GM19372 (cell line): ENCODE measurements at regions not wholly inside any gene's neighbourhood (a gene's known extent, or its start where the extent isn't known, plus 50 kb on each side); places are given as distances from the start of the nearest gene placed in this dataset.
A peak's percentile ranks its signal among the peaks of the same experiment; 100 is the strongest.

Source experiments
- ATAC-seq: cut with Tn5 transposase; IDR thresholded peaks from one replicate; pipeline ENCODE4 v1.9.1; 2021; ENCODE audit warnings: mild to moderate bottlenecking, low read depth, moderate library complexity; ENCODE audit not compliant: unreplicated experiment

DNA sequence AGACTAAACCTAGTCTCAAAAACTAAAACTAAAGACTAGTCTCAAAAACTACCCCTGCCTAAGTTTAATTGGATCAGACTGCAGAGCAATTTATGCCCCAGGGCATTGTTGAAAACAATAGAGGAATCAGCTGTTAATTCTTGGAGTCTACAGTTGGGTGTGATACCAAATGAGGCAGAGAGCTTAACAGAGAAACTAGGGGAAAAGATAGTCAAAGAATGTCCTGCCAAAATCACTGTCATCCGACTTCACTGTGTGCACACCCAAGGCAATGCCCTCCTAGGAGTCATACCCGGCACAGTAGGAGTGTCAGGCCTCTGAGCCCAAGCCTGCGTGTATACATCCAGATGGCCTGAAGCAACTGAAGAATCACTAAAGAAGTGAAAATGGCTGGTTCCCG, 90.5 kb upstream of the TOMM7 start:
- ATAC-seq: no peak

DNA sequence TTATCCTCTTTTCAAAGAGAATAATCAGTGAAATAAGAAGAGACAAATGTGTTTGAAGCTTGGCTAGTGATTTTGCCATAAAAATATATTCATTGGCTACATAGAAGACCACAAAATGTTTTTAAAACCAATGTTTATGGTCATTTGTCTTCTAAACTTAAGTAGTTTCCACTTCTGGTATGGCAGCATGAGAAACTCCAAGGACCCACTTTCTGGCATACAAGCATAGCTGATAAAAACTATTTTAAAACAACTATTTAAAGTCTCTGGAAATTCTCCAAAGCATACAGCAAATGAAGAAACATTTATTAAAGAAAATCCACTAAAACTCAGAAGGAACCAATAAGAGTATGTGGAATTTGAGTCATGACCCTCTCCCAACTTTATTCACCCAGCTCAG, 89.2 kb upstream of the TOMM7 start:
- no peak for ATAC-seq

DNA sequence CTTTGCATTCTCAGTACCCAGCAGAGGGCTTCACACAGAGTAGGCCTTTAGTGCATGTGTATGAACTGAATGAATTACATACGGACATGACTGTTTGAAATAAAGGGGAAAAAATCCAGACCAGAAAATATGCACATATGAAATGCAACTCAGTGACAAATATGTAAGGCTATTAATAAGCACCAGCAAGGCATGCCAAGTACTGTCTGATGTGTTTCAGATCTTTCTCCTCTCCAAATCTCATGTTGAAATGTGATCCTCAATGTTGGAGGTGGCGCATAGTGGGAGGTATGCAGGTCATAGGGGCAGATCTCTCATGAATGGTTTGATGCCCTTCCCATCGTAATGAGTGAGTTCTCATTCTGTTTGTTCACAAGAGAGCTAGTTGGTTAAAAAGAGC, 87.3 kb upstream of the TOMM7 start:
- ATAC-seq: no peak

DNA sequence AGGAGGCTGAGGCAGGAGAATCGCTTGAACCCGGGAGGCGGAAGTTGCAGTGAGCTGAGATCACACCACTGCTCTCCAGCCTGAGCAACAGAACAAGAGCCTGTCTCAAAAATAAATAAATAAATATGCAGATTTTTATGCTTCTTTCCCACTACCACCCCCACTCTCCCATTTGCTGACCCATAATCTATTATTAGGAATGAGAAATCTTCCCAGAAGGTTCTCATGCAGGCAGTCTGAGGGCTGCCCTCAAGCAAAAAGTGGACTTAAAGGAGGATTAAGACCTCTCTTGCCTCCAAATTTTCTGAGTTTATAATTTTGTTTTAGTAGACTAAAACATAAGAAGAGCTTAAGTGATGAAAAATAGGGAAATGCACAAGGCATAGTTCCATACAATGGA, 85.2 kb upstream of the TOMM7 start:
- ATAC-seq: no peak

DNA sequence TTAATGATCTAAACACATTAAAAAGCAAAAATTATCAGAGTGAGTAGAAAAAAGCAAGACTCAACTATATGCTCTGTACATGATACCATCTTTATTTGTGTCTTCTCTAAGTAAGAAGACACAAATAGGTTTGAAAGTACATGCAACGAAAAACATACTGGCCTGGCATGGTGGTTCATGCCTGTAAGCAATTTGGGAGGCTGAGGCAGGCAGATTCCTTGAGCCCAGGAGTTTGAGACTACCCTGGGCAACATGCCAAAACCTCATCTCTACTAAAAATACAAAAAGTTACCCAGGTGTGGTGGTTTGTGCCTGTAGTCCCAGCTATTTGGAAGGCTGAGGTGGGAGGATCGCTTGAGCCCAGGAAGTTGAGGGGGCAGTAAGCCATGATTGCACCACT, 78.1 kb upstream of the TOMM7 start:
- ATAC-seq: no peak

DNA sequence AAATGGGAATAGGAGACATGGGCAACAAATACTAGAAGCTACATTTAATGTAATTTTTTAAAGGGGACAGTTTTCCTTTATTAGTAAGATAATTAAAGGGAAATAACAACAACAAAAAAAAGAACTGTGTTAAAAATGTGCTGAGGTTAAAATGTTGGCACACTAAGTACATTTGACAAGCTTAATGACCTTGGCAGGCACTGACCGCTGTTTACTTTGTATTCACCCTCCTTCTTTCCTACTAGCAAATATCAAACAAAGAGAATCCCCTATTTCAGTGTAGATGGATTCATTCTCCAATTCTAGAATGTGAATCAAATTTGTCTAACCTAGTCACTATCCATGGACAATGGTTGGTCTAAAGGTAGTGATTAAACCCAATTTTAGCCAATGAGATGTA, 77.5 kb upstream of the TOMM7 start:
- no peak for ATAC-seq

DNA sequence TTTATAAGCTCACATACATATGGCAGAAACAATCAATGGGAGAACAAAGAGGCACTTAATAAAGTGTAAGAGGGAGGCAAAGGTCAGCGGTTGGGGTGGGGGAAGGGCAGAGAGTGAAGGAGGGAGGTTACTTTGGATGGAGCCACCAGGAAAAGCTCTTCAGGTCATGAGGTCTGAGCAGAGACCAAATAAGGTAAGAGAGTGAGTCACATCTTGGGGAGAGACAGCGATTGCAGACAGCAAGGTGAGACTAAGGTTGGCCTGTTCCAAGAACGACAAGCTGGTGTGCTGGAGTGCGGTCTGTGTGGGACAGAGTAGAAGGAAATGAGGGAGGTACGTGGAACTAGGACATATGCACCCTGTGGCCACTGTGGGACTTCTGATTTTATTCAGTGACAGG, 74.3 kb upstream of the TOMM7 start:
- ATAC-seq: no peak

DNA sequence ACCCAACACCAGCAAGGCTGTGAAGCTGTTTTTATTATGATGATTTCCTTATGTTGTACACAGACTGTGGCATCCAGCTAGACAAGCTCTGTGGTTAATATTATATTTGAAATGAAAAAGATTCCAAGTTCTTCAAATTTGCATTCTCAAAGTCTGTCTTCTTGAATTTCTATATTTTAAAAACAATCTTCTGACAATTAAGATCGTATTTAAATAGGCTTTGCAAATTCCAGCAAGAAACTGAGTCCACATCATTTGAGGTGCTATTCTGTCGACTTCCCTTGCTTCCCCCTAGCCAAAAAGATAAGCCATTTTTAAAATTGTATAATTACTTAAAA, 73.1 kb upstream of the TOMM7 start:
- no peak for ATAC-seq

DNA sequence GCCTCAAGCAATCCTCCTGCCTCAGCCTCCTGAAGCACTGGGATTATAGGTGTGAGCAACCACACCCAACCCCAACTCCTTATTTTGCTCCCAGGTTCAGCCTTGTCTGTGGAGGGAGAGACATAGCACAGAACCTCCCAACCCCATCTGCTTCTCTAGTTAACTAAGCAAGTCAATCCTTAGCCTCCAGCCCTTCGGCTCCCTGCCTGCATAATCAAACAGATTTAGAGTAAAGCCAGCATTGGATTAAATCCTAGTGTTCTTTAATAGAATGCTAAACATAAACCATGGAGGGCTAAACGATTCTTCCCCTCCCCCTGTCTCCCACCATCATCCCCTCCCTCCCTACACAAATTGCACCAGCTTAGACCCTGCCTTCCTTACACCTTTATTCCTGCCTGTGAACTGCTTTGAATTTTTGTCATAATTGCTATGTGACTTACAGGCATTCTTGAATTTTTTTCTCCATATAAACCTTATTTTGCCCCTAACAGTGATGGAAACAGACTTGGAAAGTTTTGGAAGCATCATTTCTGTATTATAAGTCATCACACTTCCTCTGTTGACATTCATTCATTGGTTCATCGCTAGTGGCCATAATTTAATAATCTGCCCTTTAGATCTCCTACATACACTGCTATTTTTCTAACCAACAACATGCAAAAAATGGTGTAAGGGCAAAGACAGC, 72.6 kb upstream of the TOMM7 start:
- ATAC-seq: no peak

DNA sequence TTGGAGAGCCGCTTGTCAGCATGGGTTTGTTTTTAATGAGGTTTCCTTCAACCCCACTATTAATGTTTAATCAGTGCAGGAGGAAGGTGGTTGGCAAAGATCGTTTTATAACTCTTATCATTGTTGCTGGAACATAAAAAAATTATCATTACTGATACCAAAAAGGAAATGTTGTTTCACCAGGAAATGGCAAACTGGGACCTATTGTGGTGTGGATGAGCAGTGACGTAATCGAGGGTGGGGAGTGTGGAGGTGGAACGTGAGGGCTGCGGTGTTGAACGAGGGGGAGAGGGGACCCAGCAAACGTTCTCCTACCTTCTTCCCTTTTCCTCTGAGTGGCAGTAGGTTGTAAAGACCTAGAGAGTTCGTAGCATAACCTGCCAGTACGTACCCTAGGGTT, 71.9 kb upstream of the TOMM7 start:
- ATAC-seq: no peak

DNA sequence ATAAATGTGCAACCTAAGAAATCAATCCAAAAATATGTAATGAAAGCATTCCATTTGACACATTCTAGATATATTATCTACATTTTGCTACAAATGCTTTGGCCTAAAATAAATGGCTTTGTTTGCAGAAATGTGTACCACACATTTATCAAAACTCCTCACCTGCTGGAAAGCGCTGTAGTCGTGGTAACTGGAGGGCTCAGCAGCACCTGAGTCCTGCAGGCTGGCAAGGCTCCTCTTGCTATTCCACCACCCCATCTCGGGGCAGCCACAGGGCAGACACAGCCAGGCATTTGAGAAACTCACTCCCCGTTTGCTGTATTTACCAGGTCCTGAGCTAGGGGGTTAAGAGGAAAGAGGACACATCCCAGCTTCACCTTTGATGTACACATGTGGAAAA, 68.1 kb upstream of the TOMM7 start:
- ATAC-seq: no peak

DNA sequence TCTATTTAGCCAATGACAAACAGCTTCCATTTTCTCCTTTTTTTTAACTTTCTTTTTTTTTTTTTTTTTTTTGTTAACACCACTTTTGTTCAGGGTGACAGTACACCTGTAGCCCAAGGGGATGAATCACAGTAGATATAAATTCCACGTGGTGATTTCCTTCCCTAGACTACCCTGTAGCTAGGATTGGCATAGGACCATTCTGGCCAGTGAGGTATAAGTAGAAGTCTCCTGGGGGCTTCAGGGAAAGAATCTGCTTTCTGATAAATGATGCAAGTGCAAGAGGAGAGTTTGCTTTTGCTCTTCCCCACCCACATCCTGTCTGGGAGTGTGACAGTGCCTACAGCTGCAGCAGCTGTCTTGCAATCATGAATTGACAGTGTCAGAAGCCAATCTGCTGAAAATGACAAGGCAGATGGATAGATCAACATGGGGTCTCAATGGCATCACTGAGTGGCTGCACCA, 63.2 kb upstream of the TOMM7 start:
- peak; percentile 92 for ATAC-seq

DNA sequence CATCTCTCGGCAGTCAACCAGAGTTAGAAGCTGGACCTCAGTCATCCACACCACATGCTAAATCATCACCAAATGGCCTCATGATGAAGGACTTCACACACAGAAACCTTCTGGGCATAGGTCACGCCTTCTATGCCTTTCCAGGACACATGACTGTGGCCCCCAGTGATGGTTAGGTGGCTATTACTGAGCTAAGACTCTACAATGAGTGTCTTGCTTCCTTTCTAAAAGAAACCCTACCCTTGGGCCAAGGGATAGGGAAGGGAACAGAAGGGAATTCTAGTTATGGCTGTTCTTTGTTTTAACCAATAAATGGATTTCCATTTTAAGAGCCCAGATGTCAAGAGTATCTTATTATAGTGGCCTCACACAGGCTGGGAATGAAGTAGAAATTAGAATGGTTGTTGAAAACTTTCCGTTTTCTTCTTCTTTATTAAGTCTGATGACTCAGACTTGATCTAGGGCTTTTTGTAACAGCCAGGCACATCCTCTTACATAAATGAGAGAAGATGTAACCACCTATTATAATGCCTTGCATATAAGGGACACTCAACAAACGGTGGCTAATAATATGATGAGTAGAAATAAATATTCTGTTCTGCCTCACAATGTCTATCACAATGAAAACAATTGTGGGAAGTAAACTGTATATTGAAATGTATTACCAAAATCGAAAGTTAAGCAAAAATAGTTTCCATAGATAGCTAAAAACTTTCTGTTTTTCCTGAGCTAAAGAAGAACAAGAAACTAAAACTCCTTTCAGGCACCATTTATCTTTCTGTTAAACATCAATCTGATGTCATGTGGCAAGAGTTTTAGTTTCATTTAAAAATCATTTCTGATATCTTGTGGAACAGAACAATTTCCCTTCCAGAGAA, 62.5 kb upstream of the TOMM7 start:
- peak; percentile 45 for ATAC-seq

DNA sequence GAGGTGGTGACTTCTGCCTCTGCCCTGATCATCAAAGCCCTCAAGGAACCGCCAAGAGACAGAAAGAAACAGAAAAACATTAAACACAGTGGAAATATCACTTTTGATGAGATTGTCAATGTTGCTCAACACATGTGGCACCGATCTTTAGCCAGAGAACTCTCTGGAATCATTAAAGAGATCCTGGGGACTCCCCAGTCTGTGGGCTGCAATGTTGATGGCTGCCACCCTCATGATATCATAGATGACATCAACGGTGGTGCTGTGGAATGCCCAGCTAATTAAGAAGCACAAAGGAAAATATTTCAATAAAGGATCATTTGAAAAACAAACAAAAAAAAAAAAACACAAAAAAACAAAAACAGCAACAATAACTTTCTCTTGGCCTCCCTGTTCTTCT, 59.5 kb upstream of the TOMM7 start:
- no peak for ATAC-seq

DNA sequence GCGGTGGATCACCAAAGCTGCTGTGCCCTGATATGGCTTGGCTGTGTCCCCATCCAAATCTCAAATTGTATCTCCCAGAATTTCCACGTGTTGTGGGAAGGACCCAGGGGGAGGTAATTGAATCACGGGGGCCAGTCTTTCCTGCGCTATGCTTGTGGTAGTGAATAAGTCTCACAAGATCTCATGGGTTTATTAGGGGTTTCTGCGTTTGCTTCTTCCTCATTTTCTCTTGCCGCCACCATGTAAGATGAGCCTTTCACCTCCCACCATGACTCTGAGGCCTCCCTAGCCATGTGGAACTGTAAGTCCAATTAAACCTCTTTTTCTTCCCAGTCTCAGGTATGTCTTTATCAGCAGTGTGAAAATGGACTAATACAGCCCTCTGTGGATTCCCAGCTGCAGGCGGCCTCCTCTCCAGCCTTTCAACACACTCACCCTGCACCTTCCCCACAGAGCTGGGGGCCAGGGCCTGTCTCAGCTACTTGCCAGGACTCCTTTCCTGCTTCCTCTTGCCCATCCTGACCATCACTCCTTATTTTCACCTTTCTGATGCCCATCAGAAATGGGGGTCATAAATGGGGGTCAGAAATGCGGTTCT, 57.2 kb upstream of the TOMM7 start:
- ATAC-seq: no peak

DNA sequence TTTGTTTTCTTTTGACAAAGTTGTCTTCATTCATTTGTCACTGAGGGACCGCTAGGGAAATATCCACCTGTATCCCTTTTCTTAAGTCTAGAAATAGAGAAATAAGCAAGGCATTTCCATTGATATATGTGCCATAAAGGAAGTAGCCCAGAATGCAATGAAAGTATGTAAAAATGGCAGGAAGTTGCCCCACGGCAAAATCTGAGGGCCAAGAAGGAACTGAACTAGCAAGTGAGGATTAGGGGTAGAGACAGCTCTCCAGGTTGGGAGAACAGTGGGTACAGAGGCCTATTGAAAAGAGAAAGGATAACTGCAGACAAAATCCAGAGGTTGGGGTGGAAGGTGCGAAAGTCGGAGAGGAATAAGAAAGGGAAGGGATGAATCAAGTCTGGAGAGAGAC, 56.6 kb upstream of the TOMM7 start:
- no peak for ATAC-seq

DNA sequence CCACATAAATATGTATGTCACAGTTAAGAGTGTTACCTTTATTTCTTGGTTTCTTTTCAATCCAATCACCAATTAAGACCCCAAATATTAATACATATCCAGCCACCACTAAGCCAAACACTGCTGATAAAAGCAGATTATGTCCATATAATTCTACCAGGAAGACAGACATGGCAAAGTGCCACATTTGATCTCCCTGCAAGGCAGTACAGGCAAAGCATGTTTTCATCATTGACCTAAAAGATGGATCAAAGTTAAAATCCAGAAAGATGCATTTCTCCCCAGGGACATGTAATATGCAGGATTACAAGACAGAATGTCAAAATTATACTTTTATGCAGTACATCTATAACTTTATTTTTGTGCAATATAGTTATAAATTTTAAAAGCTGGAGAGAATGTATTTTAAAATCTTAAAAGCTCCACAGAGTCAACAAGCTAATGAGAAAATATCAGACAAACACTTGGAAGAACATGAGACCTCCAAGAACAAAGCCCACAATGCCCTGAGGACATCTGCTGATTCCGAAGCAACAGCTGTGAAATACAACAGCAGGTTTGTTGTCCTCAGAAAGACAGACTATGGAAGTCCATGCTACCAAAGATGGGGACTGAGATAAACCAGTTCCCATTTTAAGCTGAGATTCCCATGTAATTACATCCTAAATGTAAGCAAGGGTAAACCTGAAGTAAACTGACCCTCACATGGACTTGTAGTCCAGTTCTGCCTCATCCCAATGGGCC, 54.5 kb upstream of the TOMM7 start:
- no peak for ATAC-seq

DNA sequence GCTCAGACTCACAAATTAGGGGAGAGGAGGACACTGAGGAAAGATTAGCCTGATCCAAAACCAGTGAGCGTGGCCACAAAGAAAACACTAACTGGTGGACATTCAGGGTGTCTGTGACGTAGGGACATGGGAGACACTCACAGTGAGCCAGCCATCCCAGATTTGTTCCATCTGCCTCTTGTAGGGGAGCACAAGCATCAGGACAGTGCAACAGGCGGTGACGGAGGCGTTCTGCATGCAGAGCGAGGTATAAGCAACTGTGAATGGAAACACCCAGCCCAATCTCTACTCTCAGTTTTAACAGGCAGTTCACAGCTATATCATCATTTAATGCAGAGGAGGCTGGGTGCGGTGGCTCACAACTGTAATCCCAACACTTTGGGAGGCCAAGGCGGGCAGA, 52.8 kb upstream of the TOMM7 start:
- ATAC-seq: no peak

DNA sequence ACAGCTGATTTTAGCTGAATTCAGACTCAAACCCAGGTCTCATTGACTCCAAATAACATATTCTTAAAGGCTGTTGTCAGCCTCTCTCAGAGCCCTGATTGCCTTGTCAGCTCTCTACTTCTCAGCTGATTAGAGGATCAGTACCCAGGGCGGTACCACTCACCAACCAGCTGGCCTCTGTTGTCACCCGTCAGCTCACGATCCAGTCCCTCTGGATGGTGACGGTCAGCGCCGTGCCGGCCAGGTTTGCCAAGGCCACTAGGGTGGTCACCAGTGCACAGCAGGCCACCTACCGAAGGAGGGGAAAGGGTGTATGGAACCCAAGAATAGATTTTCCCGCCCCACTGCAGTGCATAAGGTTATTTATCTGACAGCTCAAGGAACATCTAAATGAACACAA, 52.3 kb upstream of the TOMM7 start:
- ATAC-seq: no peak
